ENCODE measurements at regions not wholly inside any gene's neighbourhood (a gene's known extent, or its start where the extent isn't known, plus 50 kb on each side); places are given as distances from the start of the nearest gene placed in this dataset.

DNA sequence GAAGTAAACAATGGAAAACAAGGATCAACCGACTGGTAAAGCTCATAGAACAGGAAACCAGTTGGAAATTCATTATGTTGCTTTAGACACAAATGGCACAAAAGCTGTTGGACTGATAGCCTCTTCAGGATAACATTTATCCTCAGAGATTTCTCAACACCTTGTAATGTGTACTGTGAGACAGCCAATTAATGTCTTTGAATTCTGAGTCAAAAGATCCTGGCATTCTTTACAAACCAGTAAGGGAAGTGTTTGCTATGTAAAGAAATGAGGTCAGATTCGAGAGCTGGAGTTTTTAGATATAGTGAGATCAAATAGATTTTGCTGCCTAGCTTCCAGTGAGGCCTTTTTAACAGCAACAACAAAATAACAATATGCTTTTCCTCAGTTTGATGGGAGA is 439.2 kb downstream of the C6orf118 start:
- no peak overlapping the region for H3K4me2 ChIP-seq (ENCODE audit: low read length)
- H3K9me3 ChIP-seq (ENCODE audit: control insufficient read depth, insufficient read depth, low read length): no peaks in the 10 kb centered on the region
- H3K4me1 ChIP-seq (ENCODE audit: control insufficient read depth, low read length): no peaks in the 10 kb centered on the region
- no peaks in the 10 kb centered on the region for H3K36me3 ChIP-seq (ENCODE audit: control insufficient read depth, low read length)
- H3K79me2 ChIP-seq (ENCODE audit: control insufficient read depth, low read length): no peaks in the 10 kb centered on the region
- TF ChIP-seq, protein P1, sequence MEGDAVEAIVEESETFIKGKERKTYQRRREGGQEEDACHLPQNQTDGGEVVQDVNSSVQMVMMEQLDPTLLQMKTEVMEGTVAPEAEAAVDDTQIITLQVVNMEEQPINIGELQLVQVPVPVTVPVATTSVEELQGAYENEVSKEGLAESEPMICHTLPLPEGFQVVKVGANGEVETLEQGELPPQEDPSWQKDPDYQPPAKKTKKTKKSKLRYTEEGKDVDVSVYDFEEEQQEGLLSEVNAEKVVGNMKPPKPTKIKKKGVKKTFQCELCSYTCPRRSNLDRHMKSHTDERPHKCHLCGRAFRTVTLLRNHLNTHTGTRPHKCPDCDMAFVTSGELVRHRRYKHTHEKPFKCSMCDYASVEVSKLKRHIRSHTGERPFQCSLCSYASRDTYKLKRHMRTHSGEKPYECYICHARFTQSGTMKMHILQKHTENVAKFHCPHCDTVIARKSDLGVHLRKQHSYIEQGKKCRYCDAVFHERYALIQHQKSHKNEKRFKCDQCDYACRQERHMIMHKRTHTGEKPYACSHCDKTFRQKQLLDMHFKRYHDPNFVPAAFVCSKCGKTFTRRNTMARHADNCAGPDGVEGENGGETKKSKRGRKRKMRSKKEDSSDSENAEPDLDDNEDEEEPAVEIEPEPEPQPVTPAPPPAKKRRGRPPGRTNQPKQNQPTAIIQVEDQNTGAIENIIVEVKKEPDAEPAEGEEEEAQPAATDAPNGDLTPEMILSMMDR (IDR thresholded peaks at IDR 0.05; ENCODE audit: low read depth, low read length, poor library complexity, severe bottlenecking): no peak
- no peak for TF ChIP-seq EZH2phosphoT487 (IDR thresholded peaks at IDR 0.05; ENCODE audit: borderline replicate concordance, low read length)
- H3K27me3 ChIP-seq (ENCODE audit: control insufficient read depth, low read length): no peaks in the 10 kb centered on the region
- H3K27ac ChIP-seq (ENCODE audit: low read depth, low read length): no peak overlapping the region
- H3K4me3 ChIP-seq (ENCODE audit: low read length): no peak overlapping the region
- no peaks in the 10 kb centered on the region for H3F3A ChIP-seq (ENCODE audit: control insufficient read depth, insufficient read depth)
- no peaks in the 10 kb centered on the region for H4K20me1 ChIP-seq (ENCODE audit: control insufficient read depth, insufficient read depth, low read depth, low read length)
- no peaks in the 10 kb centered on the region for H3K9me2 ChIP-seq (replicated peaks; ENCODE audit: control insufficient read depth, low read length)

DNA sequence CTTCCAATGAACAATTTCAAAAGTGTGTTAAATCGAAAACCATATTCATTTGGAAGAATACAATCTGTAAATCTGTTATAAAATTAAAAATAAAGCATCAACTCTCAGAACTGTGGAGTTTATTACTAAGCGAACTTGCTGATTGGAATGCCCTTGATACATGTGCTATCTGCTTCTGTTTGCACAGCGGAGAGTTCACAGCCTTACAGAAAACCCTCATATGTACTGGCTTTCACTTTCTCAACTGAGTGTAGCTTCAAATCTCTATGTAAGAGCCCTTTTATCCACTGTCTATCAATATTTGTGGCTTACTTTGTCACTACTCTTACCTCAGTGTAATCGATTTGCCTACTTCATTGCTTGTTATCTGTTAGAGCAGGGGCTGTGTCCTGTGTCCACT is 447.4 kb downstream of the C6orf118 start:
- Histone ChIP-seq H3K79me2 (ENCODE audit: control insufficient read depth, low read length) (no peaks in the 10 kb centered on the region), H3K36me3 (ENCODE audit: control insufficient read depth, low read length) (no peaks in the 10 kb centered on the region), H3K27me3 (ENCODE audit: control insufficient read depth, low read length) (no peaks in the 10 kb centered on the region), H3F3A (ENCODE audit: control insufficient read depth, insufficient read depth) (no peaks in the 10 kb centered on the region), H3K4me1 (ENCODE audit: control insufficient read depth, low read length) (no peaks in the 10 kb centered on the region), H3K27ac (ENCODE audit: low read depth, low read length) (no peak overlapping the region), H3K9me2 (replicated peaks; ENCODE audit: control insufficient read depth, low read length) (no peaks in the 10 kb centered on the region), H3K4me2 (ENCODE audit: low read length) (no peak overlapping the region), H4K20me1 (ENCODE audit: control insufficient read depth, insufficient read depth, low read depth, low read length) (no peaks in the 10 kb centered on the region), H3K4me3 (ENCODE audit: low read length) (no peak overlapping the region), H3K9me3 (ENCODE audit: control insufficient read depth, insufficient read depth, low read length) (no peaks in the 10 kb centered on the region; the same call in 1 of the 2 replicates)
- TF ChIP-seq, protein P1 (IDR thresholded peaks at IDR 0.05; ENCODE audit: low read depth, low read length, poor library complexity, severe bottlenecking): no peak
- TF ChIP-seq EZH2phosphoT487 (IDR thresholded peaks at IDR 0.05; ENCODE audit: borderline replicate concordance, low read length): no peak

DNA sequence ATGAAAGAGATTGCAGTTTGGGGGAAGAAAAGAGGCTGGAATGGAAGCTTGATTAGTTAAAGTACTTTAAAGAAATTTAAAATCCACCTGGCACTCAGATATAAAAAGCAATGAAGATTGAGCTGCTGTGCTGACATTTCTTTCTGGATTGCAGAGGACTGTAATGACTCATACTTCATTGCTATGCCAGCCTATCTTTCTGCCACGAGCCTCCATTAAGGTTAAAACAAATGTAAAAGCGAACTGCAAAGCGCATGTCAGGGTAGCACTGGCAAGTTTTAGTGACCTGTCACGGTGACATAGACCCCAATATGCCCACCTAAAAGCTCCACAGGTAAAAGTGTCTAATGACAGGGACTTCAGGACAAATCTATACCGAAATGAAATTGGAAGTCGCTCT is 449.6 kb downstream of the C6orf118 start:
- TF ChIP-seq, protein P1 (IDR thresholded peaks at IDR 0.05; ENCODE audit: low read depth, low read length, poor library complexity, severe bottlenecking): no peak
- no peak for TF ChIP-seq EZH2phosphoT487 (IDR thresholded peaks at IDR 0.05; ENCODE audit: borderline replicate concordance, low read length)
- no peaks in the 10 kb centered on the region for H3K9me2 ChIP-seq (replicated peaks; ENCODE audit: control insufficient read depth, low read length)

DNA sequence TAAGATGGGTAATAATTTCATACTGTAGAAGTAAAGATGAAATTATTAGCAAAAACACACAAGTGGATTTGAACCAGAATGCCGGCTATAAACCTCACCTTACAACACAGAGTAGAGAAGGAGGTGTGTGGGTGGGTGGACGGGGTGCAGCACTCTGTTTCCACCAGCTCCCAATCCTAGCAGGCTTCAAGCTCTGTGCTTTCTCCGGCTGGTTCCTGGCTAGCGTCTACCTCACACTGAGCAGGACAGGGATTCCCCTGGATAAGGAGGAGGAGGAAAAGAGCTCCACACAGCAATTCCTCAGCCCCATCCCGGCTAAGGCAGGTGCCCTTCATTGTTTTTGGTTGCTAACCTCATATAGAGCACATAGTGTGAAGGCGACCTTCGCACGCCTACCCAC is 453.3 kb downstream of the C6orf118 start:
- no peaks in the 10 kb centered on the region for H3K9me2 ChIP-seq (replicated peaks; ENCODE audit: control insufficient read depth, low read length)
- H3F3A ChIP-seq (ENCODE audit: control insufficient read depth, insufficient read depth): no peaks in the 10 kb centered on the region
- H3K4me1 ChIP-seq (ENCODE audit: control insufficient read depth, low read length): no peaks in the 10 kb centered on the region
- H3K79me2 ChIP-seq (ENCODE audit: control insufficient read depth, low read length): no peaks in the 10 kb centered on the region
- no peak overlapping the region for H3K4me3 ChIP-seq (ENCODE audit: low read length)
- TF ChIP-seq, protein P1 (IDR thresholded peaks at IDR 0.05; ENCODE audit: low read depth, low read length, poor library complexity, severe bottlenecking): no peak
- TF ChIP-seq EZH2phosphoT487 (IDR thresholded peaks at IDR 0.05; ENCODE audit: borderline replicate concordance, low read length): no peak
- H4K20me1 ChIP-seq (ENCODE audit: control insufficient read depth, insufficient read depth, low read depth, low read length): no peaks in the 10 kb centered on the region
- no peaks in the 10 kb centered on the region for H3K9me3 ChIP-seq (ENCODE audit: control insufficient read depth, insufficient read depth, low read length)
- no peak overlapping the region for H3K27ac ChIP-seq (ENCODE audit: low read depth, low read length)
- no peaks in the 10 kb centered on the region for H3K27me3 ChIP-seq (ENCODE audit: control insufficient read depth, low read length)
- no peaks in the 10 kb centered on the region for H3K36me3 ChIP-seq (ENCODE audit: control insufficient read depth, low read length)
- no peak overlapping the region for H3K4me2 ChIP-seq (ENCODE audit: low read length)

More for the DNA sequence above, 449.6 kb downstream of the C6orf118 start:
- Histone ChIP-seq H4K20me1 (ENCODE audit: control insufficient read depth, insufficient read depth, low read depth, low read length) (no peaks in the 10 kb centered on the region), H3K4me2 (ENCODE audit: low read length) (no peak overlapping the region), H3K27me3 (ENCODE audit: control insufficient read depth, low read length) (no peaks in the 10 kb centered on the region), H3K79me2 (ENCODE audit: control insufficient read depth, low read length) (no peaks in the 10 kb centered on the region), H3K36me3 (ENCODE audit: control insufficient read depth, low read length) (no peaks in the 10 kb centered on the region), H3F3A (ENCODE audit: control insufficient read depth, insufficient read depth) (no peaks in the 10 kb centered on the region), H3K4me1 (ENCODE audit: control insufficient read depth, low read length) (no peaks in the 10 kb centered on the region), H3K4me3 (ENCODE audit: low read length) (no peak overlapping the region), H3K9me3 (ENCODE audit: control insufficient read depth, insufficient read depth, low read length) (no peaks in the 10 kb centered on the region; the same call in 1 of the 2 replicates), H3K27ac (ENCODE audit: low read depth, low read length) (no peak overlapping the region)
